Uterus (tissue), 2 donors: ENCODE measurements at regions not wholly inside any gene's neighbourhood (a gene's known extent, or its start where the extent isn't known, plus 50 kb on each side); places are given as distances from the start of the nearest gene placed in this dataset.

Experiments
- POLR2A ChIP-seq, 2 donors: fragments of 450-650 bp; IDR thresholded peaks; one replicate each; pipeline ENCODE4 v1.6.1; 2016; ENCODE audit warnings: antibody characterized with exemption in 2 of 2, mild to moderate bottlenecking in 1 of 2, moderate library complexity in 1 of 2
- TF ChIP-seq, protein P1 (sequence below), 4 experiments: fragments of 200-600 bp in 2 of 4; fragments of 450-650 bp in 2 of 4; sonication (generic) in 2 of 4; IDR thresholded peaks; one replicate each; pipeline ENCODE4 v1.5.1; 2016 to 2019; ENCODE audit warnings: antibody characterized with exemption in 4 of 4, mild to moderate bottlenecking in 2 of 4, moderate library complexity in 1 of 4

DNA sequence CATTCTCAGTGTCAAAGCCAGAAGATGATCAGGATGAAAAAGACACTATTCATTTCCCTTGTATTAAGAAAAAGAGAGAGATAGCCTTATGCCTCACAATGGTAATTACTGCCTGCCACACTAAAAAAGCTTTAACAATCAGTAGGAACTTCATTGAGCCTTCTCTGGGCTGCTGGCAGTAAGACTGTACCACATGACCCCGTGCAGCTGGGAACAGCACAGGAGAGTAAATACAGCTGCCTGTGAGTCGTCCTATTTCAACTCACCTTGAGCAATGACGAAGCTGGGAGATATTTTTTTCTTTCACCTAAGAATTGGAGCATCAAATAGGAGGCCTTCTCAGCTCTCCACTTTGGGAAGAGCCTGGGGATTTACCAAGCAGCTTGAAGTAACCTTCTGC lies 316.3 kb downstream of the GABRB2 start:
- TF ChIP-seq, protein P1, sequence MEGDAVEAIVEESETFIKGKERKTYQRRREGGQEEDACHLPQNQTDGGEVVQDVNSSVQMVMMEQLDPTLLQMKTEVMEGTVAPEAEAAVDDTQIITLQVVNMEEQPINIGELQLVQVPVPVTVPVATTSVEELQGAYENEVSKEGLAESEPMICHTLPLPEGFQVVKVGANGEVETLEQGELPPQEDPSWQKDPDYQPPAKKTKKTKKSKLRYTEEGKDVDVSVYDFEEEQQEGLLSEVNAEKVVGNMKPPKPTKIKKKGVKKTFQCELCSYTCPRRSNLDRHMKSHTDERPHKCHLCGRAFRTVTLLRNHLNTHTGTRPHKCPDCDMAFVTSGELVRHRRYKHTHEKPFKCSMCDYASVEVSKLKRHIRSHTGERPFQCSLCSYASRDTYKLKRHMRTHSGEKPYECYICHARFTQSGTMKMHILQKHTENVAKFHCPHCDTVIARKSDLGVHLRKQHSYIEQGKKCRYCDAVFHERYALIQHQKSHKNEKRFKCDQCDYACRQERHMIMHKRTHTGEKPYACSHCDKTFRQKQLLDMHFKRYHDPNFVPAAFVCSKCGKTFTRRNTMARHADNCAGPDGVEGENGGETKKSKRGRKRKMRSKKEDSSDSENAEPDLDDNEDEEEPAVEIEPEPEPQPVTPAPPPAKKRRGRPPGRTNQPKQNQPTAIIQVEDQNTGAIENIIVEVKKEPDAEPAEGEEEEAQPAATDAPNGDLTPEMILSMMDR (IDR thresholded peaks at IDR 0.05) = no peak
- TF ChIP-seq POLR2A (IDR thresholded peaks at IDR 0.05) = no peak
